Stomach (tissue), 8 donors: ENCODE measurements at regions not wholly inside any gene's neighbourhood (a gene's known extent, or its start where the extent isn't known, plus 50 kb on each side); places are given as distances from the start of the nearest gene placed in this dataset.

Experiments
- DNase-seq, 2 donors: peaks; one replicate each; pipeline versions ENCODE4 v3.0.0 to v3.0.0-alpha.2; 2013 to 2019
- H3K27ac ChIP-seq, 5 donors: fragments of 200-600 bp in 4 of 5; sonication (generic) in 4 of 5; one replicate each; pipeline ENCODE4 v1.5.1; 2013 to 2019; ENCODE audit warnings: mild to moderate bottlenecking in 1 of 5, moderate library complexity in 1 of 5
- H3K27me3 ChIP-seq, 3 donors: fragments of 200-600 bp; sonication (generic); one replicate each; pipeline ENCODE4 v1.5.1; 2017 to 2019; ENCODE audit warnings: mixed run types in 1 of 3
- H3K36me3 ChIP-seq, 4 donors: fragments of 200-600 bp; sonication (generic); 1 replicate in 3 of 4; 2 replicates in 1 of 4; pipeline ENCODE4 v1.5.1; 2016 to 2019
- H3K4me1 ChIP-seq, 4 donors: fragments of 200-600 bp; sonication (generic); one replicate each; pipeline ENCODE4 v1.5.1; 2016 to 2019
- H3K4me3 ChIP-seq, 4 donors: fragments of 200-600 bp; sonication (generic) in 3 of 4; one replicate each; pipeline ENCODE4 v1.5.1; 2016 to 2019; ENCODE audit warnings: mild to moderate bottlenecking in 1 of 4
- H3K9me3 ChIP-seq, 4 donors: fragments of 200-600 bp; sonication (generic); one replicate each; pipeline ENCODE4 v1.5.1; 2016 to 2019
- EP300 ChIP-seq: sonication (generic); formaldehyde crosslinking; IDR thresholded peaks from one replicate; pipeline ENCODE4 v1.6.1; 2017; ENCODE audit warnings: antibody characterized with exemption
- POLR2A ChIP-seq, 4 donors: fragments of 450-650 bp; IDR thresholded peaks; one replicate each; pipeline ENCODE4 v1.6.1; 2016; ENCODE audit warnings: antibody characterized with exemption in 4 of 4, control low read depth in 2 of 4, mild to moderate bottlenecking in 1 of 4, moderate library complexity in 1 of 4
- POLR2AphosphoS5 ChIP-seq, 3 donors: sonication (generic); formaldehyde crosslinking; IDR thresholded peaks; one replicate each; pipeline ENCODE4 v1.6.1; 2016; ENCODE audit warnings: antibody characterized with exemption in 3 of 3
- WGBS, 5 donors: extraction: QIAGEN DNeasy Blood & Tissue Kit in 3 of 5; methylation state at CpG; one replicate each; pipeline versions ENCODE4 v1.1.5 to v1.1.7; 2013 to 2018; 5-methylcytosine and 5-hydroxymethylcytosine counted together
- intact Hi-C: fragments of 100-400 bp; cut with DNase I; formaldehyde crosslinking; loops from one replicate; pipeline ENCODE4 v1.15.1; 2023; ENCODE audit warnings: low total_unique reads
- TF ChIP-seq, protein P1 (sequence below), 7 experiments: fragments of 450-650 bp in 4 of 7; fragments of 200-600 bp in 3 of 7; sonication (generic) in 3 of 7; IDR thresholded peaks; one replicate each; pipeline ENCODE4 v1.5.1; 2016 to 2019; ENCODE audit warnings: antibody characterized with exemption in 7 of 7, control low read depth in 2 of 7, mild to moderate bottlenecking in 1 of 7
- donor health status: healthy with polysubstance abuse.
- donor health status: Bipolar disorder and iron deficiency.
- donor health status: healthy.

DNA sequence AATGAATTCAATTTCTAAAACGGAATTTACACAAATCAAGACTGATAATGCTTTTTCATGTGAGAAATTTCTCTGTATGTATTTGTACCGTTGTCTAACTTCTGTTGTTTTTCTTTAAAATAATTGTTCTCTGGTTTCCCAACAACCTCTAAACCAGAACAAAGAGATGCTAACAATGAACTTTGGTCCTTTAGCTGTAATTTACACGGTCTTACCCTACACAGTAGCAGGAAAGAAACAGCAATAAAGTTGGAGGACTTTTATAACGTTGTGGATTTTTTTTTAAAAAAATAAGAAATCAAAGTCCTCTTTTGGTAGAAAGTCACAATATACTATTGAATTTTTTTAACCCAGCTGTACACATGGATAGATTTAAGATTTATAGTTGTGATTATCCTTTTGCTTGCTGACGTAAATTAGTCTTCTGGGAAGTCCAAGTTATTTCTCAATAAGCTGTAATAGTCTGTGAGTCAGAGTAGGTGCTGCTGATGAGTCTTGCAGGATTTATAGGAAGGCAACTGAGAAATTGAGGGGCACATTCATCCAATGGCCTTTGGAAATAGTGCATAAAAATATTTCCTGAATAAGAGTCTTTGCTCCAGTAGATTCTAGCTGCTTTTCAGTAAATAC is 76.8 kb upstream of the PCSK1 start:
- Histone ChIP-seq H3K9me3 (no peaks in the 10 kb centered on the region), H3K4me3 (no peak overlapping the region), H3K36me3 (no peaks in the 10 kb centered on the region), H3K4me1 (no peaks in the 10 kb centered on the region), H3K27ac (peak overlapping the region in 1 of 5 donors; percentile 46), H3K27me3 (no peaks in the 10 kb centered on the region)
- WGBS, 5 donors, result 53 to 64% (median 60%) methylated on average over 5 of the region's 5 CpGs
- intact Hi-C loops, result no loop called here
- DNase-seq, result no peak
- peak in 1 of 3 donors; percentile 26 for TF ChIP-seq POLR2AphosphoS5 (IDR thresholded peaks at IDR 0.05)
- TF ChIP-seq, protein P1, sequence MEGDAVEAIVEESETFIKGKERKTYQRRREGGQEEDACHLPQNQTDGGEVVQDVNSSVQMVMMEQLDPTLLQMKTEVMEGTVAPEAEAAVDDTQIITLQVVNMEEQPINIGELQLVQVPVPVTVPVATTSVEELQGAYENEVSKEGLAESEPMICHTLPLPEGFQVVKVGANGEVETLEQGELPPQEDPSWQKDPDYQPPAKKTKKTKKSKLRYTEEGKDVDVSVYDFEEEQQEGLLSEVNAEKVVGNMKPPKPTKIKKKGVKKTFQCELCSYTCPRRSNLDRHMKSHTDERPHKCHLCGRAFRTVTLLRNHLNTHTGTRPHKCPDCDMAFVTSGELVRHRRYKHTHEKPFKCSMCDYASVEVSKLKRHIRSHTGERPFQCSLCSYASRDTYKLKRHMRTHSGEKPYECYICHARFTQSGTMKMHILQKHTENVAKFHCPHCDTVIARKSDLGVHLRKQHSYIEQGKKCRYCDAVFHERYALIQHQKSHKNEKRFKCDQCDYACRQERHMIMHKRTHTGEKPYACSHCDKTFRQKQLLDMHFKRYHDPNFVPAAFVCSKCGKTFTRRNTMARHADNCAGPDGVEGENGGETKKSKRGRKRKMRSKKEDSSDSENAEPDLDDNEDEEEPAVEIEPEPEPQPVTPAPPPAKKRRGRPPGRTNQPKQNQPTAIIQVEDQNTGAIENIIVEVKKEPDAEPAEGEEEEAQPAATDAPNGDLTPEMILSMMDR (IDR thresholded peaks at IDR 0.05), result no peak

DNA sequence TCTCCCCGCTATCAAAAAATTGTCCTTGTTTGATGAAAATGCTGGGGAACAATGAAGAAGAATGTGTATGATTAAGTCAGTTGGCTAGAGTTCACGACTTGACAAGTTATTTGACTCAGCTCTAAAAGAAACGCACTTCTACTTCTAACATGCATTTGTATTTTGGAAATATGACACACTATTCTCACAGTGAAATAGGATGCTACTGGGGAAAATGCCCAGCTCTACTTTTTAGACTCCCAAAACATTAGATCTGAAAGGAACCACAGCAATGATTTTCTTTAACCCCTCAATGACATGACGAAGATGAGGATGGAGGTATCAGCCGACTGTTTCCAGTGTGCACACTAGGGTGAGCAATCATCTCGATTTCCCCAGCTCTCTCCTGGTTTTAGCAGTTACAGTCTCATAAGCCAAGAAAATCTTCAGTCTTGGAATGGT is 83.6 kb upstream of the PCSK1 start:
- TF ChIP-seq POLR2AphosphoS5 (IDR thresholded peaks at IDR 0.05) (no peak), POLR2A (IDR thresholded peaks at IDR 0.05) (no peak), EP300 (no peak)
- TF ChIP-seq, protein P1 (IDR thresholded peaks at IDR 0.05), result no peak
- no peaks in the 10 kb centered on the region for H3K27me3 ChIP-seq

GRCh38 chr5:96517295-96517694 is 84.2 kb upstream of the PCSK1 start:
- peak in 1 of 2 donors; percentile 45 for DNase-seq
- peaks cover 0 to 17% (median 2%) of the 10 kb centered on the region in 4 donors for H3K4me1 ChIP-seq
- no peaks in the 10 kb centered on the region for H3K36me3 ChIP-seq
- intact Hi-C loops, result no loop called here
- no peaks in the 10 kb centered on the region for H3K9me3 ChIP-seq
- peak overlapping the region in 2 of 5 donors; percentile 8 to 29 for H3K27ac ChIP-seq
- TF ChIP-seq POLR2AphosphoS5 (IDR thresholded peaks at IDR 0.05) (no peak), POLR2A (IDR thresholded peaks at IDR 0.05) (no peak), EP300 (no peak)
- TF ChIP-seq, protein P1 (IDR thresholded peaks at IDR 0.05), result no peak
- WGBS, 5 donors, result 32 to 44% (median 35%) methylated on average over 4 of the region's 4 CpGs
- H3K4me3 ChIP-seq, result no peak overlapping the region
- H3K27me3 ChIP-seq, result no peaks in the 10 kb centered on the region

More for the DNA sequence above, 83.6 kb upstream of the PCSK1 start:
- Histone ChIP-seq H3K27ac (peak overlapping the region in 2 of 5 donors; percentile 8 to 29), H3K9me3 (no peaks in the 10 kb centered on the region), H3K36me3 (no peaks in the 10 kb centered on the region), H3K4me1 (peaks cover 0 to 17% (median 2%) of the 10 kb centered on the region in 4 donors), H3K4me3 (no peak overlapping the region)
- intact Hi-C loops, result no loop called here
- WGBS, 5 donors, result 55 to 75% (median 69%) methylated on average over 6 of the region's 6 CpGs
- peak in 1 of 2 donors; percentile 5 for DNase-seq

- intact Hi-C loops, result no loop called here
- no peak for DNase-seq
- TF ChIP-seq, protein P1 (IDR thresholded peaks at IDR 0.05), result no peak
- TF ChIP-seq EP300 (no peak), POLR2A (IDR thresholded peaks at IDR 0.05) (no peak), POLR2AphosphoS5 (IDR thresholded peaks at IDR 0.05) (no peak)
Measured at GRCh38 chr5:96520345-96520744, 87.3 kb upstream of the PCSK1 start.

More at GRCh38 chr5:96520345-96520744, 87.3 kb upstream of the PCSK1 start:
- no peak overlapping the region for H3K27ac ChIP-seq
- H3K36me3 ChIP-seq, result no peaks in the 10 kb centered on the region
- no peak overlapping the region for H3K4me3 ChIP-seq
- no peaks in the 10 kb centered on the region for H3K9me3 ChIP-seq
- H3K27me3 ChIP-seq, result no peaks in the 10 kb centered on the region
- H3K4me1 ChIP-seq, result peaks cover 0 to 17% (median 2%) of the 10 kb centered on the region in 4 donors
